K562 (cell line): ENCODE measurements at regions not wholly inside any gene's neighbourhood (a gene's known extent, or its start where the extent isn't known, plus 50 kb on each side); places are given as distances from the start of the nearest gene placed in this dataset.

Source experiments
- ATAC-seq: fragments of 200-7000 bp; cut with Tn5 transposase; 3 replicates; pipeline ENCODE4 v1.9.1; 2020; ENCODE audit warnings: moderate library complexity
- BruUV-seq: library from RNA; stranded (reverse); fragments of 400-500 nt; replicated peaks from 2 replicates; lab custom pipeline; 2021; lab: Mats Ljungman, UMichigan
- CTCF ChIA-PET: fragments of 300-600 bp; formaldehyde crosslinking; extraction: SDS; loops from one replicate; lab custom pipeline; 2021; ENCODE audit warnings: low intra/inter-chr PET ratio; lab: Yijun Ruan, JAX
- POLR2A ChIA-PET: fragments of 300-600, 350-650 bp; sonication (Branson Sonifier 250); formaldehyde crosslinking; extraction: SDS; loops from one replicate; lab custom pipeline; 2021; ENCODE audit warnings: antibody characterized with exemption, inconsistent platforms; lab: Yijun Ruan, JAX
- DNase-seq, 4 experiments: peaks; one replicate each; pipeline versions ENCODE4 v3.0.0 to v3.0.0-alpha.2; 2011 to 2018; ENCODE audit warnings: low spot score in 3 of 4, mixed read lengths in 3 of 4; ENCODE audit errors: extremely low read depth in 1 of 4
- FAIRE-seq: peaks from 2 replicates; lab custom pipeline; 2011; peaks lifted over from hg19 to GRCh38; lab: Jason Lieb, UNC
- H2AFZ ChIP-seq: 2 replicates; pipeline ENCODE4 v1.6.0; 2011; ENCODE audit warnings: low read depth, low read length, control low read depth, inconsistent platforms
- H3K27ac ChIP-seq: fragments of 200-600 bp; 3 replicates; pipeline ENCODE4 v1.8.0; 2011; ENCODE audit warnings: low read depth, mild to moderate bottlenecking, control low read depth, inconsistent platforms, low read length, moderate library complexity, mixed read lengths; ENCODE audit errors: extremely low read depth
- H3K27me3 ChIP-seq, 2 experiments: fragments of 300-600 bp in 1 of 2; 2 replicates in 1 of 2; 3 replicates in 1 of 2; pipeline versions ENCODE4 v1.6.0 to v1.8.0; 2011; ENCODE audit warnings: inconsistent platforms in 2 of 2, low read length in 2 of 2, mild to moderate bottlenecking in 1 of 2, mixed read lengths in 1 of 2, moderate library complexity in 1 of 2; ENCODE audit not compliant: control insufficient read depth in 2 of 2, insufficient read depth in 2 of 2
- H3K36me3 ChIP-seq: fragments of 300-600 bp; 3 replicates; pipeline ENCODE4 v1.8.0; 2011; ENCODE audit warnings: mild to moderate bottlenecking, low read length, inconsistent platforms; ENCODE audit not compliant: control insufficient read depth, insufficient read depth
- H3K4me1 ChIP-seq, 2 experiments: fragments of 200-600 bp in 1 of 2; replicated peaks in 1 of 2; 2 replicates in 1 of 2; 3 replicates in 1 of 2; pipeline versions ENCODE4 v1.5.1 to v1.8.0; 2011; ENCODE audit warnings: inconsistent platforms in 2 of 2, low read length in 2 of 2, mild to moderate bottlenecking in 1 of 2, mixed read lengths in 1 of 2, moderate library complexity in 1 of 2; ENCODE audit not compliant: control insufficient read depth in 2 of 2, insufficient read depth in 2 of 2
- H3K4me2 ChIP-seq: 2 replicates; pipeline ENCODE4 v1.6.1; 2011; ENCODE audit warnings: low read length, control low read depth, inconsistent platforms, mixed read lengths; ENCODE audit not compliant: insufficient read depth
- H3K4me3 ChIP-seq: fragments of 200-600 bp; sonication (generic), shearing (Covaris generic); 2 replicates; pipeline ENCODE4 v1.5.1; 2016; ENCODE audit warnings: control low read depth, inconsistent platforms
- H3K79me2 ChIP-seq: fragments of 200-600 bp; 3 replicates; pipeline ENCODE4 v1.8.0; 2011; ENCODE audit warnings: low read length, inconsistent platforms; ENCODE audit not compliant: control insufficient read depth, insufficient read depth
- H3K9ac ChIP-seq, 2 experiments: 2 replicates each; pipeline versions ENCODE4 v1.6.0 to v1.6.1; 2011; ENCODE audit warnings: low read depth in 2 of 2, low read length in 2 of 2, control low read depth in 1 of 2, inconsistent platforms in 1 of 2, mild to moderate bottlenecking in 1 of 2, mixed read lengths in 1 of 2; ENCODE audit not compliant: insufficient read depth in 1 of 2
- H3K9me1 ChIP-seq: one replicate; pipeline ENCODE4 v1.6.0; 2011; ENCODE audit warnings: inconsistent platforms, mild to moderate bottlenecking, low read length, moderate library complexity; ENCODE audit not compliant: control insufficient read depth, insufficient read depth
- H3K9me3 ChIP-seq: replicated peaks from 2 replicates; pipeline ENCODE4 v1.5.1; 2011; ENCODE audit warnings: low read depth, low read length, inconsistent platforms; ENCODE audit not compliant: control insufficient read depth, insufficient read depth
- H4K20me1 ChIP-seq: replicated peaks from 2 replicates; pipeline ENCODE4 v1.6.1; 2011; ENCODE audit warnings: low read length, inconsistent platforms, mixed read lengths; ENCODE audit not compliant: control insufficient read depth, insufficient read depth
- CCNT2 ChIP-seq: IDR thresholded peaks from 2 replicates; pipeline ENCODE4 v1.6.1; 2011; ENCODE audit warnings: borderline replicate concordance, low read depth, mild to moderate bottlenecking, moderate library complexity, mixed read lengths, low read length; ENCODE audit not compliant: insufficient read length; ENCODE audit errors: extremely low read depth
- ELF1 ChIP-seq: fragments of 200-800 bp; sonication (Bioruptor generic); IDR thresholded peaks from 2 replicates; pipeline ENCODE4 v1.6.1; 2016; ENCODE audit warnings: missing genetic modification characterization, missing compliant biosample characterization
- ILF3 ChIP-seq: fragments of 450-650 bp; IDR thresholded peaks from 2 replicates; pipeline ENCODE4 v1.6.1; 2018; ENCODE audit warnings: antibody characterized with exemption, mild to moderate bottlenecking, moderate library complexity, borderline replicate concordance
- ILK ChIP-seq: fragments of 450-650 bp; IDR thresholded peaks from 2 replicates; pipeline ENCODE4 v1.6.1; 2016; ENCODE audit warnings: missing genetic modification characterization, low read depth, mild to moderate bottlenecking, missing compliant biosample characterization, moderate library complexity, borderline replicate concordance
- JUNB ChIP-seq: fragments of 450-650 bp; formaldehyde crosslinking; conservative IDR thresholded peaks from 2 replicates; pipeline ENCODE4 v1.4.0; 2020; ENCODE audit warnings: mild to moderate bottlenecking
- KDM4B ChIP-seq, 2 experiments: fragments of 450-650 bp in 1 of 2; sonication (generic) in 1 of 2; IDR thresholded peaks; 2 replicates each; pipeline ENCODE4 v1.6.1; 2016 to 2017; ENCODE audit warnings: borderline replicate concordance in 2 of 2, antibody characterized with exemption in 1 of 2, low read depth in 1 of 2, mild to moderate bottlenecking in 1 of 2
- MCM7 ChIP-seq, 2 experiments: fragments of 450-650 bp; IDR thresholded peaks; 2 replicates each; pipeline ENCODE4 v1.6.1; 2016 to 2018
- NBN ChIP-seq: fragments of 450-650 bp; IDR thresholded peaks from 2 replicates; pipeline ENCODE4 v1.6.1; 2016; ENCODE audit warnings: low read depth, mild to moderate bottlenecking
- POLR2B ChIP-seq: fragments of 450-650 bp; IDR thresholded peaks from 2 replicates; pipeline ENCODE4 v1.6.1; 2018; ENCODE audit warnings: low read depth; ENCODE audit not compliant: partially characterized antibody
- RBM17 ChIP-seq: fragments of 200-400 bp; formaldehyde crosslinking; IDR thresholded peaks from 2 replicates; pipeline ENCODE4 v1.6.1; 2017; ENCODE audit warnings: low read depth, mild to moderate bottlenecking, low read length, borderline replicate concordance
- RFX1 ChIP-seq: fragments of 450-650 bp; IDR thresholded peaks from 2 replicates; pipeline ENCODE4 v1.6.1; 2016; ENCODE audit warnings: mild to moderate bottlenecking, moderate library complexity
- YBX1 ChIP-seq: fragments of 450-650 bp; IDR thresholded peaks from 2 replicates; pipeline ENCODE4 v1.7.1; 2016; ENCODE audit warnings: mild to moderate bottlenecking
- ZBTB17 ChIP-seq: fragments of 450-650 bp; formaldehyde crosslinking; IDR thresholded peaks from 2 replicates; pipeline ENCODE4 v1.4.0; 2020; ENCODE audit warnings: mild to moderate bottlenecking
- ZFP1 ChIP-seq: fragments of 450-650 bp; formaldehyde crosslinking; IDR thresholded peaks from 2 replicates; pipeline ENCODE4 v1.4.0; 2020; ENCODE audit warnings: mild to moderate bottlenecking, mixed read lengths
- ZFP30 ChIP-seq: fragments of 250-450 bp; sonication (Bioruptor Pico); IDR thresholded peaks from 2 replicates; pipeline ENCODE4 v1.8.0; 2022; ENCODE audit warnings: moderate library complexity, mild to moderate bottlenecking, inconsistent platforms, borderline replicate concordance
- ZNF217 ChIP-seq: sonication (generic); formaldehyde crosslinking; IDR thresholded peaks from 2 replicates; pipeline ENCODE4 v1.8.0; 2022; ENCODE audit warnings: mild to moderate bottlenecking, missing genetic modification reagents
- ZNF76 ChIP-seq: fragments of 250-450 bp; sonication (Bioruptor Pico); IDR thresholded peaks from 2 replicates; pipeline ENCODE4 v1.4.0; 2020; ENCODE audit warnings: mild to moderate bottlenecking, moderate library complexity, borderline replicate concordance
- WGBS: fragments of 100-300 bp; shearing (Covaris generic); methylation state at CpG from one replicate; pipeline ENCODE4 v1.1.6; 2016; ENCODE audit warnings: low coverage, mixed read lengths; ENCODE audit not compliant: insufficient coverage; ENCODE audit errors: missing lambda C conversion rate; 5-methylcytosine and 5-hydroxymethylcytosine counted together
- in situ Hi-C: fragments of 300-500 bp; cut with MboI; formaldehyde crosslinking; loops from 4 replicates; pipeline ENCODE4 v1.15.0; 2018; ENCODE audit warnings: inconsistent platforms, mixed read lengths
- intact Hi-C: fragments of 100-400 bp; cut with micrococcal nuclease; formaldehyde crosslinking; loops from 2 replicates; pipeline ENCODE4 v1.14.2; 2022
- TF ChIP-seq, protein P1 (sequence below): fragments of 250-450 bp; sonication (Bioruptor Pico); IDR thresholded peaks from 2 replicates; pipeline ENCODE4 v1.4.0; 2020

DNA sequence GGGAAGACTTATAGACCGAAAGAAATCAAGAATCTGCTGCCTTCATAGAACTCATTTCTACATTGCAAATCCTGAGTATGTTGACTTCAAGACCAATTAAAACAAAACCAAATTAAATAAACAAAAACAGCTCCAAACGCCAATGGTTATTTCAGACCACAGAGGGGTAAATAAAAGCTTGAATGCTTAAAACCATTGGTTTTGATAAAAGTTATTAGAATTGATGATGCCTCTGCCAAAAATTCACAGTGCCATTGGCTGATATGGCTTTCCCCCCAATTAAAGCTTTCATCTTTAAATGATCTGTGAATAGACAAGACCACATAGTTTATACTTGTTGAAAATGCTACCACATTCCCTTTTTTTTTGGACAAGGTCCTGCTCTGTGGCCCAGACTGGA is 188.5 kb downstream of the NFKBIZ start:
- DNase-seq (no peak), ATAC-seq (no peak)
- H3K4me1 ChIP-seq = no peaks in the 10 kb centered on the region
- no peaks in the 10 kb centered on the region for H3K9me1 ChIP-seq
- 0% methylated on average over 2 of the region's 2 CpGs for WGBS
- H3K27me3 ChIP-seq = no peaks in the 10 kb centered on the region
- in situ Hi-C loops (no loop called here), intact Hi-C loops (no loop called here)
- no peaks in the 10 kb centered on the region for H3K36me3 ChIP-seq
- no peak overlapping the region for H3K27ac ChIP-seq
- H4K20me1 ChIP-seq = no peaks in the 10 kb centered on the region
- no peak overlapping the region for H3K9ac ChIP-seq
- H2AFZ ChIP-seq = no peak overlapping the region
- H3K79me2 ChIP-seq = no peaks in the 10 kb centered on the region
- no peak overlapping the region for H3K4me2 ChIP-seq
- TF ChIP-seq RBM17 = no peak
- TF ChIP-seq MCM7 (IDR thresholded peaks at IDR 0.05) = no peak
- TF ChIP-seq ZFP1 (CRISPR knock-in tag) = no peak
- no peak for TF ChIP-seq JUNB
- TF ChIP-seq ZNF217 (CRISPR knock-in tag) = no peak
- TF ChIP-seq, all 486 proteins: peak for 0
- POLR2A ChIA-PET = no interaction called here
- no peak for FAIRE-seq
- CTCF ChIA-PET = no interaction called here
- Histone ChIP-seq H3K9me3 (no peaks in the 10 kb centered on the region), H3K4me3 (no peak overlapping the region)
- BruUV-seq = no TSS peak

DNA sequence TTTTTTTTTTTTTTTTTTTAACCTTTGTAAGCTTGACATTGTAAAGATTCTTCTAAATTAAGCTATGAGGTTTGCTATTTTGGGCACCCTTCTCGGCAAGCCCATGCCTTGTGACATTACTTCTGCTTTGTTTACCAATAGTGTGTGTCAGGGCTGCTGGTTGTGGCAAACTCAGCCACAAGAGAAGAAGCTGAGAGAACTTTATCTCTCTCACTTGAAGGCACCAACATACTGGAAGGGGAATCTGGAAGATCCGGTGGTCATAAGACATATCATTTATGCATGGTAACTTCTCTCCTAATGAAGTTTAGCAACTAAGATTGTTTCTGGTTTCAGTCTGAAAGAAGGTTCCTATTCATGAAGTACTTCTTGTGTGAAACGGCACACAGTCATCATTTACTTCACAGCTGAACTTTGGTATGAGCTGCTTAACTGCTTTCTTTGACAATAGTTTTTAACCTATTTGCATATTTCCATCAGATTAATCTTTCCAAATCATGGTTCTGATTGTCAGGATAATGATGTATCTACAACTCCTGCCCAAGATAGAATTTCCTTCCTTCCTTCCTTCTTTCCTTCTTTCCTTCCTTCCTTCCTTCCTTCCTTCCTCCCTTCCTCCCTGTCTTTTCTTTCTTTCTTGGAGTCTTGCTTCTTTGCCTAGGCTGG is 189.3 kb downstream of the NFKBIZ start:
- Histone ChIP-seq H3K9me3 (no peaks in the 10 kb centered on the region), H3K4me2 (no peak overlapping the region), H3K4me1 (no peaks in the 10 kb centered on the region), H3K27ac (no peak overlapping the region), H3K79me2 (no peaks in the 10 kb centered on the region), H3K9ac (no peak overlapping the region), H3K27me3 (no peaks in the 10 kb centered on the region), H4K20me1 (no peaks in the 10 kb centered on the region), H2AFZ (no peak overlapping the region), H3K4me3 (no peak overlapping the region), H3K9me1 (no peaks in the 10 kb centered on the region), H3K36me3 (no peaks in the 10 kb centered on the region)
- FAIRE-seq = no peak
- ATAC-seq = no peak
- intact Hi-C loops = no loop called here
- WGBS = 0% methylated on average over 3 of the region's 3 CpGs
- in situ Hi-C loops = no loop called here
- POLR2A ChIA-PET = no interaction called here
- DNase-seq = no peak
- CTCF ChIA-PET = no interaction called here
- no TSS peak for BruUV-seq
- TF ChIP-seq ILK (tag) (no peak), CCNT2 (no peak), ZNF76 (CRISPR knock-in tag) (no peak), ZBTB17 (CRISPR knock-in tag) (no peak), ILF3 (no peak), NBN (no peak), ZFP30 (CRISPR knock-in tag) (no peak), RFX1 (no peak), ELF1 (tag) (no peak), KDM4B (IDR thresholded peaks at IDR 0.05; ENCODE audit: borderline replicate concordance in 2 of 2, low read depth in 1 of 2) (no peak), YBX1 (no peak), POLR2B (no peak)
- TF ChIP-seq, protein P1, sequence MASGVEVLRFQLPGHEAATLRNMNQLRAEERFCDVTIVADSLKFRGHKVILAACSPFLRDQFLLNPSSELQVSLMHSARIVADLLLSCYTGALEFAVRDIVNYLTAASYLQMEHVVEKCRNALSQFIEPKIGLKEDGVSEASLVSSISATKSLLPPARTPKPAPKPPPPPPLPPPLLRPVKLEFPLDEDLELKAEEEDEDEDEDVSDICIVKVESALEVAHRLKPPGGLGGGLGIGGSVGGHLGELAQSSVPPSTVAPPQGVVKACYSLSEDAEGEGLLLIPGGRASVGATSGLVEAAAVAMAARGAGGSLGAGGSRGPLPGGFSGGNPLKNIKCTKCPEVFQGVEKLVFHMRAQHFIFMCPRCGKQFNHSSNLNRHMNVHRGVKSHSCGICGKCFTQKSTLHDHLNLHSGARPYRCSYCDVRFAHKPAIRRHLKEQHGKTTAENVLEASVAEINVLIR (CRISPR knock-in tag) = no peak
